Testis (tissue), 2 donors: ENCODE measurements at regions not wholly inside any gene's neighbourhood (a gene's known extent, or its start where the extent isn't known, plus 50 kb on each side); places are given as distances from the start of the nearest gene placed in this dataset.

Source experiments
- CTCF ChIP-seq, 3 experiments: fragments of 450-650 bp in 2 of 3; fragments of 200-600 bp in 1 of 3; sonication (generic) in 1 of 3; IDR thresholded peaks; one replicate each; pipeline ENCODE4 v1.5.1; 2016 to 2019; ENCODE audit warnings: antibody characterized with exemption in 3 of 3, mild to moderate bottlenecking in 2 of 3, moderate library complexity in 1 of 3
- POLR2A ChIP-seq: fragments of 450-650 bp; IDR thresholded peaks from one replicate; pipeline ENCODE4 v1.6.1; 2017; ENCODE audit warnings: antibody characterized with exemption, mild to moderate bottlenecking, moderate library complexity

DNA sequence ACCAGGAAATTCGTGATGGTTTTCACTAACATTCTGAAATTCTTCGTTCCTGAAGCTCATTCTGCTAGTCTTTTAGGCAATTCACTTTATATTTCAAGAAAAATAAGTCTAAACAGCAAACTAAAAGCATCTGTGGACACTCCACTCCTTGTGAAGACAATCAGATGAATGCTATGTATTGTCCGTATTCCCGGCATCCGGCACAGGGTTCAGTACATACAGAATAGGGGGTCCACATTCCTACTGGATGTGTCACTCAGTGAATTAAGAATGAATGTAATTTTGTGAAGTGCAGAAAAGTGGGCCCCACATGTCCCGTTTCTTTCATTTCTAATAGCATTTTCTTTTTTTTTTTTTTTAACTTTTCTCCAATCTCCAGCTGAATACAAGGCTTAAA, 241.3 kb downstream of the GRIN2B start:
- TF ChIP-seq CTCF (IDR thresholded peaks at IDR 0.05) (no peak), POLR2A (no peak)
